NCI-H1092 treated with DMSO at 0.1 percent for 48 hours (cell line): ENCODE measurements at regions not wholly inside any gene's neighbourhood (a gene's known extent, or its start where the extent isn't known, plus 50 kb on each side); places are given as distances from the start of the nearest gene placed in this dataset.
A peak's percentile ranks its signal among the peaks of the same experiment; 100 is the strongest.
"Not testable (repeated sequence)": the region's sequence is repeated elsewhere in the genome, so short reads cannot be mapped to it uniquely, and the experiment has no call there.

Experiments used
- DNase-seq: peaks from one replicate; lab custom pipeline; 2025; lab: John Stamatoyannopoulos, UW

- DNase-seq, result not testable (repeated sequence)
Measured at GRCh38 chr4:38338939-38339338, 325.1 kb upstream of the KLF3 start.

- DNase-seq, result no peak
Measured at GRCh38 chr4:38343608-38344007, 320.4 kb upstream of the KLF3 start.

GRCh38 chr4:38344929-38345328 is 319.1 kb upstream of the KLF3 start:
- DNase-seq, result no peak

- no peak for DNase-seq
Measured at GRCh38 chr4:38347251-38347650, 316.7 kb upstream of the KLF3 start.

- no peak for DNase-seq
Measured at GRCh38 chr4:38354421-38354820, 309.6 kb upstream of the KLF3 start.

- DNase-seq, result no peak
Measured at GRCh38 chr4:38354872-38355271, 309.1 kb upstream of the KLF3 start.

GRCh38 chr4:38356686-38357085 is 307.3 kb upstream of the KLF3 start:
- no peak for DNase-seq

- no peak for DNase-seq
Measured at GRCh38 chr4:38357546-38357945, 306.5 kb upstream of the KLF3 start.

GRCh38 chr4:38359113-38359512 is 304.9 kb upstream of the KLF3 start:
- no peak for DNase-seq

- DNase-seq, result no peak
Measured at GRCh38 chr4:38360201-38360600, 303.8 kb upstream of the KLF3 start.

GRCh38 chr4:38364383-38364963 is 299.5 kb upstream of the KLF3 start:
- peak; percentile 20 for DNase-seq

GRCh38 chr4:38365261-38365660 is 298.7 kb upstream of the KLF3 start:
- no peak for DNase-seq

GRCh38 chr4:38365748-38366310 is 298.2 kb upstream of the KLF3 start:
- DNase-seq, result peak; percentile 6

GRCh38 chr4:38366456-38366855 is 297.5 kb upstream of the KLF3 start:
- DNase-seq, result no peak

- no peak for DNase-seq
Measured at GRCh38 chr4:38366997-38367396, 297.0 kb upstream of the KLF3 start.

- DNase-seq, result no peak
Measured at GRCh38 chr4:38367642-38368174, 296.3 kb upstream of the KLF3 start.

- no peak for DNase-seq
Measured at GRCh38 chr4:38368613-38369012, 295.4 kb upstream of the KLF3 start.

GRCh38 chr4:38371391-38371851 is 292.6 kb upstream of the KLF3 start:
- DNase-seq, result no peak

GRCh38 chr4:38373375-38373774 is 290.6 kb upstream of the KLF3 start:
- DNase-seq, result no peak

- DNase-seq, result no peak
Measured at GRCh38 chr4:38377195-38377594, 286.8 kb upstream of the KLF3 start.

GRCh38 chr4:38378478-38378877 is 285.5 kb upstream of the KLF3 start:
- DNase-seq, result no peak

- no peak for DNase-seq
Measured at GRCh38 chr4:38381788-38382187, 282.2 kb upstream of the KLF3 start.

- peak; percentile 59 for DNase-seq
Measured at GRCh38 chr4:38382520-38382919, 281.5 kb upstream of the KLF3 start.

- DNase-seq, result no peak
Measured at GRCh38 chr4:38383646-38384121, 280.3 kb upstream of the KLF3 start.
